NCI-H2029 (cell line): ENCODE measurements at regions not wholly inside any gene's neighbourhood (a gene's known extent, or its start where the extent isn't known, plus 50 kb on each side); places are given as distances from the start of the nearest gene placed in this dataset.
"Not testable (repeated sequence)": the region's sequence is repeated elsewhere in the genome, so short reads cannot be mapped to it uniquely, and the experiment has no call there.

Source experiments
- DNase-seq: peaks from one replicate; lab custom pipeline; 2025; lab: John Stamatoyannopoulos, UW

- DNase-seq = no peak
Observed at GRCh38 chr12:131313635-131314034, 359.9 kb downstream of the ADGRD1 start.

- DNase-seq = no peak
Observed at GRCh38 chr12:131314524-131315090, 360.9 kb downstream of the ADGRD1 start.

GRCh38 chr12:131315601-131316000, 361.9 kb downstream of the ADGRD1 start:
- no peak for DNase-seq

GRCh38 chr12:131316388-131316787, 362.7 kb downstream of the ADGRD1 start:
- DNase-seq = no peak

GRCh38 chr12:131318045-131318685, 364.5 kb downstream of the ADGRD1 start:
- DNase-seq = no peak

- no peak for DNase-seq
Observed at GRCh38 chr12:131321988-131322387, 368.3 kb downstream of the ADGRD1 start.

- not testable (repeated sequence) for DNase-seq
Observed at GRCh38 chr12:131322460-131322859, 368.8 kb downstream of the ADGRD1 start.

- DNase-seq = no peak
Observed at GRCh38 chr12:131323879-131324278, 370.2 kb downstream of the ADGRD1 start.

- no peak for DNase-seq
Observed at GRCh38 chr12:131327521-131328488, 374.1 kb downstream of the ADGRD1 start.

GRCh38 chr12:131328861-131329845, 375.4 kb downstream of the ADGRD1 start:
- DNase-seq = not testable (repeated sequence)

GRCh38 chr12:131330106-131330815, 376.6 kb downstream of the ADGRD1 start:
- DNase-seq = no peak

GRCh38 chr12:131331148-131331750, 377.5 kb downstream of the ADGRD1 start:
- DNase-seq = no peak

- no peak for DNase-seq
Observed at GRCh38 chr12:131332224-131332623, 378.5 kb downstream of the ADGRD1 start.

- DNase-seq = no peak
Observed at GRCh38 chr12:131333136-131333535, 377.8 kb upstream of the SFSWAP start.

- DNase-seq = no peak
Observed at GRCh38 chr12:131333621-131334440, 377.1 kb upstream of the SFSWAP start.

- no peak for DNase-seq
Observed at GRCh38 chr12:131334835-131335234, 376.1 kb upstream of the SFSWAP start.

GRCh38 chr12:131335456-131335855, 375.4 kb upstream of the SFSWAP start:
- DNase-seq = no peak

- not testable (repeated sequence) for DNase-seq
Observed at GRCh38 chr12:131337861-131338260, 373.0 kb upstream of the SFSWAP start.

GRCh38 chr12:131340616-131341210, 370.2 kb upstream of the SFSWAP start:
- no peak for DNase-seq
